Left lung (tissue), 4 donors: ENCODE measurements at regions not wholly inside any gene's neighbourhood (a gene's known extent, or its start where the extent isn't known, plus 50 kb on each side); places are given as distances from the start of the nearest gene placed in this dataset.
"Not testable (repeated sequence)": the region's sequence is repeated elsewhere in the genome, so short reads cannot be mapped to it uniquely, and the experiment has no call there.

Experiments
- ATAC-seq: fragments of 200-7000 bp; cut with Tn5 transposase; one replicate; pipeline ENCODE4 v1.9.1; 2020; ENCODE audit warnings: moderate library complexity
- DNase-seq, 4 donors: peaks; one replicate each; pipeline ENCODE4 v3.0.0-alpha.2; 2013 to 2020
- H3K27ac ChIP-seq, 2 donors: fragments of 200-600 bp; sonication (generic) in 1 of 2; one replicate each; pipeline versions ENCODE4 v1.5.0 to v1.8.0; 2020 to 2021
- H3K27me3 ChIP-seq, 2 donors: fragments of 200-600 bp; sonication (generic) in 1 of 2; one replicate each; pipeline versions ENCODE4 v1.5.0 to v1.8.0; 2020 to 2021
- H3K36me3 ChIP-seq, 2 donors: fragments of 200-600 bp; sonication (generic) in 1 of 2; one replicate each; pipeline versions ENCODE4 v1.5.0 to v1.8.0; 2020 to 2021
- H3K4me1 ChIP-seq, 2 donors: fragments of 200-600 bp; one replicate each; pipeline ENCODE4 v1.8.0; 2021
- H3K4me3 ChIP-seq, 2 donors: fragments of 200-600 bp; sonication (generic) in 1 of 2; one replicate each; pipeline versions ENCODE4 v1.5.0 to v1.8.0; 2020 to 2021; ENCODE audit warnings: mild to moderate bottlenecking in 1 of 2
- H3K9me3 ChIP-seq, 2 donors: fragments of 200-600 bp; sonication (generic) in 1 of 2; one replicate each; pipeline versions ENCODE4 v1.5.0 to v1.8.0; 2020 to 2021
- intact Hi-C, 2 donors: fragments of 100-400 bp; cut with DNase I; formaldehyde crosslinking; loops; one replicate each; pipeline versions ENCODE4 v1.11.2 to v1.14.2; 2022
- TF ChIP-seq, protein P1 (sequence below), 2 donors: fragments of 200-600 bp; sonication (generic) in 1 of 2; IDR thresholded peaks; one replicate each; pipeline versions ENCODE4 v1.5.0 to v1.8.0; 2021; ENCODE audit warnings: antibody characterized with exemption in 2 of 2
- donor health status: DM: no; HTN: yes; CAD: no.
- donor health status: DM: no; HTN: no; CAD: no.

GRCh38 chr10:107952649-107953556 is 788.4 kb upstream of the SORCS1 start:
- Histone ChIP-seq H3K4me1 (no peaks in the 10 kb centered on the region), H3K36me3 (no peaks in the 10 kb centered on the region), H3K4me3 (no peak overlapping the region), H3K27ac (no peak overlapping the region), H3K9me3 (peaks cover 0 to 7% of the 10 kb centered on the region in 2 donors), H3K27me3 (no peaks in the 10 kb centered on the region)
- TF ChIP-seq, protein P1, sequence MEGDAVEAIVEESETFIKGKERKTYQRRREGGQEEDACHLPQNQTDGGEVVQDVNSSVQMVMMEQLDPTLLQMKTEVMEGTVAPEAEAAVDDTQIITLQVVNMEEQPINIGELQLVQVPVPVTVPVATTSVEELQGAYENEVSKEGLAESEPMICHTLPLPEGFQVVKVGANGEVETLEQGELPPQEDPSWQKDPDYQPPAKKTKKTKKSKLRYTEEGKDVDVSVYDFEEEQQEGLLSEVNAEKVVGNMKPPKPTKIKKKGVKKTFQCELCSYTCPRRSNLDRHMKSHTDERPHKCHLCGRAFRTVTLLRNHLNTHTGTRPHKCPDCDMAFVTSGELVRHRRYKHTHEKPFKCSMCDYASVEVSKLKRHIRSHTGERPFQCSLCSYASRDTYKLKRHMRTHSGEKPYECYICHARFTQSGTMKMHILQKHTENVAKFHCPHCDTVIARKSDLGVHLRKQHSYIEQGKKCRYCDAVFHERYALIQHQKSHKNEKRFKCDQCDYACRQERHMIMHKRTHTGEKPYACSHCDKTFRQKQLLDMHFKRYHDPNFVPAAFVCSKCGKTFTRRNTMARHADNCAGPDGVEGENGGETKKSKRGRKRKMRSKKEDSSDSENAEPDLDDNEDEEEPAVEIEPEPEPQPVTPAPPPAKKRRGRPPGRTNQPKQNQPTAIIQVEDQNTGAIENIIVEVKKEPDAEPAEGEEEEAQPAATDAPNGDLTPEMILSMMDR (IDR thresholded peaks at IDR 0.05) = no peak
- DNase-seq (no peak), ATAC-seq (no peak)
- intact Hi-C loops = no loop called here

GRCh38 chr10:107950411-107951062 is 786.0 kb upstream of the SORCS1 start:
- not testable (repeated sequence) for H3K4me3 ChIP-seq

DNA sequence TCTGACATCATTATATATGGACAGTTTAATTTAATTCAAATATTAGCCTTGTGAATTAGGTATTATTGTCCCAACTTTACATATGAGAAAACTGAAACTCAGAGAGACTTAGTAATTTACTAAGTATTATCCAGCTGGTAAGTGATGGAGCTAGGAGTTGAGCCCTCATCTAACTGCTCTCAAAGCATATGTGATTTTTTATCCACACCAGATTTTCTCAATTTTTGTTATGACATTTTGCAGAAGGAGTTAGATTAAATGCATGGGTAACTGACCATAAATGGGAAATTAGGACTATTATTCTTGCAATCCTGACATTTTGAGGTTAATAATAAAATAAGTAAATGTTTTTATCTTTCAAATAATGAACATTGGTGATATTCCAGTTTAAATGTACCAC is 778.3 kb upstream of the SORCS1 start:
- peak in 2 of 4 donors; percentile 6 to 8 for DNase-seq
- intact Hi-C loops = no loop called here
- ATAC-seq = no peak
- H3K27me3 ChIP-seq = no peaks in the 10 kb centered on the region
- no peak overlapping the region for H3K27ac ChIP-seq
- no peak overlapping the region for H3K4me3 ChIP-seq
- H3K36me3 ChIP-seq = no peaks in the 10 kb centered on the region
- TF ChIP-seq, protein P1 (IDR thresholded peaks at IDR 0.05) = no peak
- H3K9me3 ChIP-seq = peaks cover 0 to 3% of the 10 kb centered on the region in 2 donors
- H3K4me1 ChIP-seq = no peaks in the 10 kb centered on the region

More at GRCh38 chr10:107950411-107951062, 786.0 kb upstream of the SORCS1 start:
- ATAC-seq, H3K27ac ChIP-seq, H3K4me1 ChIP-seq, H3K36me3 ChIP-seq, intact Hi-C loops, H3K27me3 ChIP-seq, H3K9me3 ChIP-seq: not testable (repeated sequence)
- DNase-seq = peak in 1 of 4 donors; percentile 67

DNA sequence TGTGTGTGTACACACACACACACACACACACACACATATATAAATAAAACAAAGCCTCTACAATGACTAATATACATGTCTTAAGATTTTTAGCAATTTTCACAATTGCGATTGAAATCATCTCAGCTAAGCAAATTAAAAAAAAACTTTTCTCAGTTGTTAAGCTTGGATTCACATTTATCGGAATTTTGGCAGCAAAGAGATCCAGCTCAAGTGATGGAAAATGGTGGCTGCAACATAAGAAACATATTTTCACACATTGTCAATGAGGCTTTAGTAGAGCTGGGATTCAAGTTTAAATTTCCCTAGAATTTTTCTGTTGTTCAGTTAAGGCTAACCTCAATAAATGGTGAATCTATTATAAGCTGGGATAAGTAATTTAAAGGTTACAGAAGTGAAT is 768.6 kb upstream of the SORCS1 start:
- TF ChIP-seq, protein P1 (IDR thresholded peaks at IDR 0.05) = no peak
- H3K36me3 ChIP-seq = no peaks in the 10 kb centered on the region
- H3K9me3 ChIP-seq = peaks cover 0 to under 1% of the 10 kb centered on the region in 2 donors
- H3K4me3 ChIP-seq = no peak overlapping the region
- ATAC-seq = no peak
- no peak overlapping the region for H3K27ac ChIP-seq
- no peaks in the 10 kb centered on the region for H3K4me1 ChIP-seq
- intact Hi-C loops = no loop called here
- H3K27me3 ChIP-seq = no peaks in the 10 kb centered on the region
- no peak for DNase-seq

GRCh38 chr10:107931808-107932207 is 767.3 kb upstream of the SORCS1 start:
- H3K27me3 ChIP-seq = no peaks in the 10 kb centered on the region
- no peaks in the 10 kb centered on the region for H3K9me3 ChIP-seq
- intact Hi-C loops = no loop called here
- TF ChIP-seq, protein P1 (IDR thresholded peaks at IDR 0.05) = no peak
- no peaks in the 10 kb centered on the region for H3K4me1 ChIP-seq
- DNase-seq = no peak
- H3K27ac ChIP-seq = no peak overlapping the region
- no peak for ATAC-seq
- no peaks in the 10 kb centered on the region for H3K36me3 ChIP-seq
- H3K4me3 ChIP-seq = no peak overlapping the region
